ENCODE measurements at regions not wholly inside any gene's neighbourhood (a gene's known extent, or its start where the extent isn't known, plus 50 kb on each side); places are given as distances from the start of the nearest gene placed in this dataset.
A peak's percentile ranks its signal among the peaks of the same experiment; 100 is the strongest.

- DNase-seq (no peak), ATAC-seq (no peak)
- Histone ChIP-seq H3K9me3 (no peaks in the 10 kb centered on the region), H3K27ac (no peak overlapping the region), H3K27me3 (no peaks in the 10 kb centered on the region), H3K36me3 (replicated peaks in 1 of 2; ENCODE audit: insufficient read depth in 1 of 2, low read depth in 2 of 2) (no peaks in the 10 kb centered on the region), H3K4me1 (no peaks in the 10 kb centered on the region), H3K4me3 (no peak overlapping the region)
- intact Hi-C loops (cut with DNase I) = no loop called here
- TF ChIP-seq, protein P1, sequence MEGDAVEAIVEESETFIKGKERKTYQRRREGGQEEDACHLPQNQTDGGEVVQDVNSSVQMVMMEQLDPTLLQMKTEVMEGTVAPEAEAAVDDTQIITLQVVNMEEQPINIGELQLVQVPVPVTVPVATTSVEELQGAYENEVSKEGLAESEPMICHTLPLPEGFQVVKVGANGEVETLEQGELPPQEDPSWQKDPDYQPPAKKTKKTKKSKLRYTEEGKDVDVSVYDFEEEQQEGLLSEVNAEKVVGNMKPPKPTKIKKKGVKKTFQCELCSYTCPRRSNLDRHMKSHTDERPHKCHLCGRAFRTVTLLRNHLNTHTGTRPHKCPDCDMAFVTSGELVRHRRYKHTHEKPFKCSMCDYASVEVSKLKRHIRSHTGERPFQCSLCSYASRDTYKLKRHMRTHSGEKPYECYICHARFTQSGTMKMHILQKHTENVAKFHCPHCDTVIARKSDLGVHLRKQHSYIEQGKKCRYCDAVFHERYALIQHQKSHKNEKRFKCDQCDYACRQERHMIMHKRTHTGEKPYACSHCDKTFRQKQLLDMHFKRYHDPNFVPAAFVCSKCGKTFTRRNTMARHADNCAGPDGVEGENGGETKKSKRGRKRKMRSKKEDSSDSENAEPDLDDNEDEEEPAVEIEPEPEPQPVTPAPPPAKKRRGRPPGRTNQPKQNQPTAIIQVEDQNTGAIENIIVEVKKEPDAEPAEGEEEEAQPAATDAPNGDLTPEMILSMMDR (IDR thresholded peaks at IDR 0.05) = no peak
- no peak for TF ChIP-seq POLR2A (IDR thresholded peaks at IDR 0.05)
- 79 to 86% methylated on average over 3 of the region's 3 CpGs for WGBS, 2 donors
Measured at GRCh38 chr3:31331278-31331677, 201.4 kb upstream of the STT3B start.

DNA sequence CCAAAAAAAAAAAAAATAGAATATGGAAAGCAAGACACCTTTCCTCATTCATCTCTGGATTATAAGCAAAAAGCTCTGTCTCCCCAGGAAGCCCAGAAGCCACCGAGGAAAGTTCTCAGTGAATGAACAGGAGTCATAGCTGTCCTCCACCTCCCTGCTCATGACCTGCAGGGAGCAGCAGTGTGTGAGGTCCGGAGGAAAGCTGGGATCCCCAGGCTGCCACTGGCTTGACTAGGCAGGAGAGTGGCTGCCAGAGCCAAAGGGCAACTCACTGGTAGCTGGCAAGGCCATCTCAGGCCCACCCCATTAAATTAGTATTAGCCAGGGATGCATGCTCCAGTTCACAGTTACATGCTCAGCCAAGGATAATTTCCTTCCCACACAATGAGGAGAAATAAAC, 191.6 kb upstream of the STT3B start:
- no peaks in the 10 kb centered on the region for H3K27me3 ChIP-seq
- TF ChIP-seq POLR2A (IDR thresholded peaks at IDR 0.05) = no peak
- TF ChIP-seq, protein P1 (IDR thresholded peaks at IDR 0.05) = peak in 1 of 7 experiments; percentile 14
- ATAC-seq = no peak

DNA sequence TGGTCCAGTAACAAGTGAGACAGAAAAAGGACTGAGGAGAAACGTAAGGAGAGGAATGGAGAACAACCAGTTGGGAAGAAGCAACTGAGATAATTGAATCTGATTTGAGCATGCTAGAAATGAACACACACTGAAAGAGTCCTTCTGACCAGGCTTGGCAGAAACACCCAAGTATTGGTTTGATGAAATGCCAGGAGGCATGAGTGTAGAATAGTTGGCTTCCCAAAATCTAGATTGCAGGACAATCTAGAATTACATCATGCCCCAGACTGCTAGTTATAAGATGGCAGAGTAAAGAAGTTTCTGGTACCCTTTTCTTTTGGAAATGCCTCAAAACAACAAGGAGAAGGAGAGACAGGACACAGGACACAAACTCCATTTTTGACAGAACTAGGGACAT, 189.7 kb upstream of the STT3B start:
- Histone ChIP-seq H3K4me3 (no peak overlapping the region), H3K27ac (no peak overlapping the region), H3K9me3 (no peaks in the 10 kb centered on the region), H3K36me3 (replicated peaks in 1 of 2; ENCODE audit: insufficient read depth in 1 of 2, low read depth in 2 of 2) (no peaks in the 10 kb centered on the region), H3K4me1 (no peaks in the 10 kb centered on the region), H3K27me3 (no peaks in the 10 kb centered on the region)
- 58 to 72% methylated on average over 1 of the region's 1 CpG for WGBS, 2 donors
- TF ChIP-seq POLR2A (IDR thresholded peaks at IDR 0.05) = no peak
- TF ChIP-seq, protein P1 (IDR thresholded peaks at IDR 0.05) = no peak
- no peak for DNase-seq
- ATAC-seq = no peak
- intact Hi-C loops (cut with DNase I) = no loop called here

More for the DNA sequence above, 191.6 kb upstream of the STT3B start:
- WGBS, 2 donors = 36 to 67% methylated on average over 1 to 2 of the region's 2 CpGs
- H3K27ac ChIP-seq = no peak overlapping the region
- H3K4me3 ChIP-seq = no peak overlapping the region
- H3K9me3 ChIP-seq = no peaks in the 10 kb centered on the region
- peak in 2 of 4 donors; percentile 15 to 22 for DNase-seq
- no peaks in the 10 kb centered on the region for H3K36me3 ChIP-seq (replicated peaks in 1 of 2; ENCODE audit: insufficient read depth in 1 of 2, low read depth in 2 of 2)
- intact Hi-C loops (cut with DNase I) = no loop called here
- H3K4me1 ChIP-seq = no peaks in the 10 kb centered on the region

GRCh38 chr3:31345581-31345980, 187.1 kb upstream of the STT3B start:
- no peaks in the 10 kb centered on the region for H3K9me3 ChIP-seq
- no peaks in the 10 kb centered on the region for H3K4me1 ChIP-seq
- H3K4me3 ChIP-seq = no peak overlapping the region
- no peaks in the 10 kb centered on the region for H3K36me3 ChIP-seq (replicated peaks in 1 of 2; ENCODE audit: insufficient read depth in 1 of 2, low read depth in 2 of 2)
- DNase-seq = no peak
- no peak overlapping the region for H3K27ac ChIP-seq
- ATAC-seq = no peak
- intact Hi-C loops (cut with DNase I) = no loop called here
- 73 to 81% methylated on average over 2 of the region's 2 CpGs for WGBS, 2 donors
- TF ChIP-seq POLR2A (IDR thresholded peaks at IDR 0.05) = no peak
- TF ChIP-seq, protein P1 (IDR thresholded peaks at IDR 0.05) = no peak
- H3K27me3 ChIP-seq = no peaks in the 10 kb centered on the region

DNA sequence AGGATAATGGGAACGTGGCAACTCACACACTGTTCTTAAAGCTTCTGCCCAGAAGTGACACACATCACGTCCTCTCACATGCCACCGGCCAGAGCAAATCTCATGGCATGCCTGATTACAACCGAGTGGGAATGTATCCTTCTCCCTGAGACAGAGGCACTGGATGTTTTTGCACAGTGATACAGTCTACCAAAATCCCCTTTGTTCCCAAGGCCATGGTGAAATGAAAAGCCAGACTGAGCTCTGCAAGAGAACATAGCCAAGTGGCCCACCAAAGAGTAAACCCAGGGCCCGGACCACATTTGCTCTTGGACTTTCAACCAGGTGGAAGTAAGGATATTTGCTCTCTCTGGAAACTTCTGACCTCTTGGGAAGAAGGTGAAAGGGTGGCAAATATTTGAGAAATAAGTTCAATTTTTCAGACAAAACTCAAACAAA, 186.2 kb upstream of the STT3B start:
- Histone ChIP-seq H3K27ac (no peak overlapping the region), H3K4me1 (no peaks in the 10 kb centered on the region), H3K9me3 (no peaks in the 10 kb centered on the region), H3K27me3 (no peaks in the 10 kb centered on the region), H3K36me3 (replicated peaks in 1 of 2; ENCODE audit: insufficient read depth in 1 of 2, low read depth in 2 of 2) (no peaks in the 10 kb centered on the region), H3K4me3 (no peak overlapping the region)
- WGBS, 2 donors = 68 to 71% methylated on average over 5 of the region's 5 CpGs
- intact Hi-C loops (cut with DNase I) = no loop called here
- DNase-seq = no peak
- no peak for ATAC-seq
- TF ChIP-seq, protein P1 (IDR thresholded peaks at IDR 0.05) = no peak
- TF ChIP-seq POLR2A (IDR thresholded peaks at IDR 0.05) = no peak

All from body of pancreas (tissue), 4 donors.